ENCODE measurements at regions not wholly inside any gene's neighbourhood (a gene's known extent, or its start where the extent isn't known, plus 50 kb on each side); places are given as distances from the start of the nearest gene placed in this dataset.

- TF ChIP-seq EZH2 (IDR thresholded peaks at IDR 0.05; ENCODE audit: borderline replicate concordance, low read length) (no peak), CTCF (IDR thresholded peaks at IDR 0.05; ENCODE audit: low read length) (no peak)
These were observed 124.5 kb upstream of the HSD17B12 start for GRCh38 chr11:43555816-43556611.
